Activated CD4-positive, alpha-beta T cell treated with anti-CD3 and anti-CD28 coated beads, Interleukin-2, Interleukin-6, amounts not matched to agents 100 ng/mL and 50 ng/mL, durations not matched to agents 16 hours and 8 hours (primary cell): ENCODE measurements at regions not wholly inside any gene's neighbourhood (a gene's known extent, or its start where the extent isn't known, plus 50 kb on each side); places are given as distances from the start of the nearest gene placed in this dataset.
"Not testable (repeated sequence)": the region's sequence is repeated elsewhere in the genome, so short reads cannot be mapped to it uniquely, and the experiment has no call there.

Source experiments
- DNase-seq: peaks from one replicate; pipeline ENCODE4 v3.0.0-alpha.2; 2020

DNA sequence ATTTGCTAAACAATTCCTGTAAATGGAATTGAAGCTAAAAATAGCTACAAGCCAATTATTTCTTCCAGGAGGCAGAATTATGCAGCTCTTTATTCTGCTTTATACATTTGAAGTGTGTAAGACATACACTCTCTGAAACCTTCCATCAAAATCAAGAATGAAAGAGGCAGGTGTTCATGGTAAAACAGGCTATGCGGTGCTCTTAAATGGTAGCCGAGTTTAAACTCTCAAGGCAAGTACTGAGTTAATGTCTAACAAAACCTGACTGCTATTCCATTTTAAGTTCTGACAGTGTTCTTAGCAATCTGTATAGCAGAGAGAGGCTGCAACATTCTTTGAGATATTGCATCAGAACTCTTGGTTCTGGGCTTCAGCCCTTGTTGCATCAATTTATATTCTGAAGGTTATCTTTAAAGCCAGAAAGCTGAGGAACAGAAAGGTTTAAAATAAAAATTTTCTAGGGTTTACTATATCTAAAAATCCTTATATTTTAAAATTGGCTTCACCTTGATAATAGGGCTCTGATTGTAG lies 248.3 kb upstream of the CCNG1 start:
- no peak for DNase-seq

DNA sequence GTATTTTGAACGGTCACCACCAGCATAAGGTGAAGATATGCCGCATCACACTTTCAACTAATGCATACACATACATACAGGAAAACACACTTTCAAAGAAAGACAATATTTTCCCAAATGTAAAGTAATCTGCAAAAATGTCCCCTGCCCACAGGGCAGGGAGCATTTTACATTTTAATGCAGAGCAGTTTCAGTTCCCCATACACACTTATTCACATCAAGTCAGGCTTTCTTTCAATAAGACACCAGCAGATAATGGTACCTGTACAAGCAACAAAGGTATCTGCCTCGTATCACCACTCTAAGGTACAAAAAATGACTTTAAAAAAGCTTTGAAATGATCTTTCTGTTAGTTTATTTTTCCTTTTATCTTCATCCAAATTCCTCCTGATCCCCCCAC lies 247.1 kb upstream of the CCNG1 start:
- no peak for DNase-seq

DNA sequence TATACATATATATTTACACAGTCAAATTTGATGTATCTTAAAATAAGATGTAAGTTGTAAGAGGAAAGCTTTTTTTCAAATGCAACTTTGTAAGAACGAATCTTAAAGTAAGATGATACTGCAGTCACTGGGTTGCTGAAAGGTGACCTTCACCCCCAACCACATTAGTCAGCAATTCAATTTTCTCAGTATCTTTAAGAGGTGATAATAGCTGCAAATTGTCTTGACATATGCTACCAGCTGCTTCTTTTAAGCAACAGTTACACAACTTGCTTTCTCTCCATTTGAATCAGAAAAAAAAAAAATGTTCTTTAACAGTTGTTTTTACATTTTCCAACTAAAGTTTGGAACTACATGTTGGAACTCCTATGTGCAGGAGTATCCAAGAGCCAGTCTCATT lies 246.6 kb upstream of the CCNG1 start:
- no peak for DNase-seq

GRCh38 chr5:163193886-163194285 lies 243.5 kb upstream of the CCNG1 start:
- no peak for DNase-seq

- no peak for DNase-seq
Measured at GRCh38 chr5:163205645-163206044, 231.8 kb upstream of the CCNG1 start.

DNA sequence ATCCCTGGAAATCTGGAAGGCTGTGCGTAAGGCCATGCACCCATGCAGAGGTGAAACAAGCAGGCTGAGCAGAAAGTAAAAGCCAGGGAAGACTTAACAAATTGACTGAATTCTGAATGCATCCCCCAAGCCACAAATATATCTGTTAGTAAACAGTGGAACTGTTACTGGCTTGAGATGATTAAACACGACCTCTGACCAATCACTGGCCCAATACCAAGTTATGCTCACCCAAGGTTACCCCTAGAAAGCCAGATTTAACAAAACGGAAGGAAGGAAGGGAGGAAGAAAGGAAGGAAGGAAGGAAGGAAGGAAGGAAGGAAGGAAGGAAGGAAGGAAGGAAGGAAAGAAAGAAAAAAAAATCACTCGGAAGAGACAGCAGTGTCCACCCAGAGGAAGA lies 215.8 kb upstream of the CCNG1 start:
- DNase-seq, result no peak

- no peak for DNase-seq
Measured at GRCh38 chr5:163222982-163223381, 214.4 kb upstream of the CCNG1 start.

- no peak for DNase-seq
Measured at GRCh38 chr5:163244445-163244987, 192.9 kb upstream of the CCNG1 start.

DNA sequence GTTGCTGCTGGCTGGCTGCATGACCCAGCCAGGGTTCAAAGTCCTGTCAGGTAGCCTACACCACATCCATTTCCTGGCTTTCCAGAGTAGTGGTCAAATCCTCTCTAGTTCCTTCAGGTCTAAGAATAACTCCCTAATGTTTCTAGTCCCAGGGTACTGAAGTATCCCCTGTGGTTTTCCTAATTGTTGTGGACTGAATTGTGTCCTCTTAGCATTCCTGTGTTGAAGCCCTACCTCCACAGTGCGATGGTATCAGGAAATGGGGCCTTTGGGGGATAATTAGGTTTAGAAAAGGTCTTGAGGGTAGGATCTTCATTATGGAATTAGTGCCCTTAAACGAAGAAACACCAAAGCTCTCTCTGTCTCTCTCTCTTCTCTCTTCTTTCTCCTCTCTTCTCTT lies 191.8 kb upstream of the CCNG1 start:
- no peak for DNase-seq

GRCh38 chr5:163248333-163248732 lies 189.1 kb upstream of the CCNG1 start:
- no peak for DNase-seq

DNA sequence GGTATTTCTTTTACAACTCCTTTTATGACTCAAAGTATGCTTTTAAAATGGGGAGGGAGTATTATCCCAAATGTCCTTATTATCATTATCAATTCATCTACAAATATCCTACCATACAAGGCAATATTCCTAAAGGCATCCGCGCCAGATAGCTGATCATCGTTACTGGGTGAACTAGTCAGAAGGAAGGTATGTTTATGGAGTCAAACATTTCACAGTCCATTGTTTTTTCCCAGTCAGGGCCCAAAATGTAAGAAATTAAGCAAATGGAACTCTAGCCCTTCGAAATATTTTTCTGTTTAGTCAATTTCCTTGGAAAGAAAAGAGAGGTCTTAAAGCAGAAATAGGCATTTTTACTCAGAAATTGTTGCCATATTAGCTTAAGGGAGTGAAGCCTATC lies 188.5 kb upstream of the CCNG1 start:
- no peak for DNase-seq

- no peak for DNase-seq
Measured at GRCh38 chr5:163252950-163253349, 184.4 kb upstream of the CCNG1 start.

- no peak for DNase-seq
Measured at GRCh38 chr5:163259495-163259894, 177.9 kb upstream of the CCNG1 start.

DNA sequence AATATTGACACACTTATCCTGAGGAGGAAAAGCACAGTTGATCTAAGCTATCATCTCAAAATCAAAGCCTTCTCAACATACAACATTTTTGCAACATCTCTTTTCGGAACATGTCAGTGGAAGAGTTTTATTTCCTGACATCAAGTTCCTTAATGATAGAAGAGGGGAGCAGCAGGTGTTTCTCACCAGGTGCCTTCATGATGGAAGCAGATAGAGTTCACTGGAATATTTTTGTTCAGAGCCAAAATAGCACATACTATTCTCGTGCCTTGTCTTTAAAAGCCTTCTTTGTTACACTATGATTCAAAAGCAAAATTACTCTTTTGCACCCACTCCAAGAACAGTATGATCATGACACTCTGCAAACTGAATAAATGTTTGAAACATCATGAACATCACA lies 176.9 kb upstream of the CCNG1 start:
- no peak for DNase-seq

DNA sequence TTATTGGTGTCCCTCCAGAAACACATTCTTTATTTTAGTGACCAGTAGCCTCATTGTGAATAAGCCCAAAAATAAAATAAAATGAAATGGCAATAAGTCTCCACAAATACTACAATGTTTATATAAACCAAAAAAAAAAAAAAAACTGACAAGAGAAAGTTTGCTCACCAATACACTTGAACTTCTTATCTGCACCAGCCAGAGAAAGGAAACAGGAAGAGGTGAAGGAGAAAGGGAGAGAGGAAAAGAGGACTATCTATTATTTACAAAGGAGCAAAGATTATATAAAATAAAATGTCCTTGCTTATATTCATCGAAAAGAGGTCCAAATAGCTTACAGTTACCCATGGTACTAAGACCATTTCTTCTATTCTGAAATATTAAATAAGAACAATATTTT lies 176.4 kb upstream of the CCNG1 start:
- DNase-seq, result no peak

- no peak for DNase-seq
Measured at GRCh38 chr5:163261647-163262269, 175.6 kb upstream of the CCNG1 start.

- DNase-seq, result not testable (repeated sequence)
Measured at GRCh38 chr5:163266249-163266648, 171.1 kb upstream of the CCNG1 start.

DNA sequence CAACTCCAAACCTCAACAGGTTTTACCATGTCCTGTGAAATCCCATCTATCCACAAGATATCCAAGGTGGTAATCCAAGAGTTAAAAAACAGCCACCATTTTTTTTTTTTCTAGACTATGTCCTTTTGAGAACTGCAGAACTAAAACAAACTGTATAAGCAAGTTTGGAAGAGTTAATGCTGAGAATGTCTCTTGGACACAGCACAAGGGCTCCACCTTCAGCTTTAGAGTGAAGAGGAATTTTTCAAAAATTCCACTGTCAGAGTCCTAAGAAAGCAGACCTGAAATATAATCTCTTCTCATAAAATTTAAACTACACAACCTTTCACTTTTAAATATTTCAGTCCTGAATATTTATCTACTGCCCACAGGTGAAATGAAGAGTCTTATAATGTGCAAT lies 167.8 kb upstream of the CCNG1 start:
- no peak for DNase-seq

GRCh38 chr5:163276466-163276865 lies 160.9 kb upstream of the CCNG1 start:
- no peak for DNase-seq

GRCh38 chr5:163280897-163281296 lies 156.5 kb upstream of the CCNG1 start:
- not testable (repeated sequence) for DNase-seq

DNA sequence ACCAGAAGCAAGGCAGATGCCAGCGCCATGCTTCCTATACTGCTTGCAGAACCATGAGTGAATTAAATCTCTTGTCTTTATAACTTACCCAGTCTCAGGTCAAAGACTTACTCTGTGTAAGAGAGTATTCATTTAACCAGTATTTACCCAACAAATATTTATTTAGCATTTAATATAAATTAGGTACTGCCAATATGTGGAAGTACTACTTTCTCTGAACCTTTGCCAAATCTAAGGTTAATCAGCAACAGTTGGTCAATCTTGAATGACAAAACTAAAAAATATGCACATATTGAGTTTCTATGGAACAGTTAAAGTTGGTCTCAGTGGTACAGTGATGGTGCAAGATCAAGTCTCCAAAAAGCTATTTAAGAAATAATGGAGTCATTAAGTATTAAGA lies 155.9 kb upstream of the CCNG1 start:
- DNase-seq, result no peak

DNA sequence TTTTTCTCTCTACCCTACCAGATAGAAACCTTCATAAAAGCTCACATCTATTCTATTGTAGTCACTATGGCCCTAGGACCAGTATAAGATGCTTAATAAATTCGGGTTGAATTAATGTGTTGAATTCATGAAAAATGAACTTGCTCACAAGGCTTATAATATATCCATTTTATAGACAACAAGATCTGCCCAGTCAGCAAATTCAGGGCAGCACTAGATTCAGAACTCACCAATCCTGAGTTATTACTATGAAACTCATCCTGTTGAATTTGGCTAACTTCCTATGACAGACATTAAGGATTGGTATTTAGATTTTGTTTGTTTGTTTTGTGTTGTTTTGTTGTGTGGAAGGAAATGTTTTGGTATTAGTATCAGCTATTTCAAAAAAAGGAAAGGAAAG lies 143.6 kb upstream of the CCNG1 start:
- DNase-seq, result no peak

GRCh38 chr5:163303718-163304117 lies 133.7 kb upstream of the CCNG1 start:
- DNase-seq, result no peak

- no peak for DNase-seq
Measured at GRCh38 chr5:163305655-163306054, 131.7 kb upstream of the CCNG1 start.

DNA sequence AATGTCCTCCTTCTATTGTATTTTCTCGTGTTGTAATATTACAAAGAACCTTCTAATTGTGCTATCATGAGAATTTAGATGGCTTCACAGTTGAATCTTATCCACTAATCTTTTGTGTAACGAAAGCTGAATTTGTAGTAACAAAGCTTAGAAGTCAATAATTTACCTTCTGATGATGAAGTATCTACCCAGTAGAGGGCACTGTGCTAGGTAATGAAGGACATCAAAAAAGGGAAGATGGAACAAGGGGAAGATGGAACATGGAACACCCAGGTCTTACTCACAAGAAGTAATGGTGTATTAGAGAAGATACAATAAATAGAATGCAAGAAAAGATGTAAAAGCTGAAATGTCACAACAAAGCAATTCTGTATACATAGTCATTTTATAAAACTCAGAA lies 131.0 kb upstream of the CCNG1 start:
- DNase-seq, result no peak
